Liver (tissue), 8 donors: ENCODE measurements at regions not wholly inside any gene's neighbourhood (a gene's known extent, or its start where the extent isn't known, plus 50 kb on each side); places are given as distances from the start of the nearest gene placed in this dataset.

Source experiments
- DNase-seq: peaks from one replicate; pipeline ENCODE4 v3.0.0-alpha.2; 2017; ENCODE audit warnings: low spot score
- H3K27ac ChIP-seq, 2 donors: one replicate each; pipeline ENCODE4 v1.7.0; 2013; ENCODE audit warnings: inconsistent platforms in 2 of 2, low read length in 2 of 2, control low read depth in 1 of 2, low read depth in 1 of 2, mild to moderate bottlenecking in 1 of 2
- H3K27me3 ChIP-seq, 4 donors: one replicate each; pipeline versions ENCODE4 v1.6.1 to v1.7.0; 2013; ENCODE audit warnings: low read length in 3 of 4, inconsistent platforms in 1 of 4, mild to moderate bottlenecking in 1 of 4, moderate library complexity in 1 of 4; ENCODE audit not compliant: control insufficient read depth in 4 of 4, insufficient read depth in 4 of 4
- H3K36me3 ChIP-seq, 4 donors: one replicate each; pipeline versions ENCODE4 v1.6.1 to v1.7.0; 2013; ENCODE audit warnings: low read length in 3 of 4, mild to moderate bottlenecking in 3 of 4, low read depth in 1 of 4, moderate library complexity in 1 of 4; ENCODE audit not compliant: control insufficient read depth in 4 of 4, insufficient read depth in 3 of 4
- H3K4me1 ChIP-seq, 4 donors: one replicate each; pipeline versions ENCODE4 v1.6.1 to v1.7.0; 2013; ENCODE audit warnings: low read length in 3 of 4, mild to moderate bottlenecking in 3 of 4, moderate library complexity in 1 of 4; ENCODE audit not compliant: control insufficient read depth in 4 of 4, insufficient read depth in 4 of 4
- H3K4me3 ChIP-seq, 3 donors: one replicate each; pipeline versions ENCODE4 v1.6.1 to v1.7.0; 2013; ENCODE audit warnings: low read length in 3 of 3, control low read depth in 1 of 3, low read depth in 1 of 3, mild to moderate bottlenecking in 1 of 3
- H3K9ac ChIP-seq, 2 donors: one replicate each; pipeline ENCODE4 v1.7.0; 2013; ENCODE audit warnings: low read length in 2 of 2, mild to moderate bottlenecking in 2 of 2, moderate library complexity in 2 of 2, control low read depth in 1 of 2, low read depth in 1 of 2
- H3K9me3 ChIP-seq, 4 donors: one replicate each; pipeline versions ENCODE4 v1.6.1 to v1.7.0; 2013; ENCODE audit warnings: low read length in 3 of 4; ENCODE audit not compliant: control insufficient read depth in 4 of 4
- ATF3 ChIP-seq: IDR thresholded peaks from 2 replicates; pipeline ENCODE4 v1.6.1; 2016; ENCODE audit warnings: antibody characterized with exemption
- CTCF ChIP-seq: fragments of 150-350 bp; IDR thresholded peaks from 2 replicates; pipeline ENCODE4 v1.5.1; 2017; ENCODE audit warnings: improper control_type of control experiment, low read depth, low read length; ENCODE audit not compliant: missing input control
- EGR1 ChIP-seq, 2 donors: IDR thresholded peaks; 2 replicates each; pipeline ENCODE4 v1.6.1; 2016 to 2018; ENCODE audit warnings: antibody characterized with exemption in 2 of 2, low read depth in 2 of 2
- FOXA1 ChIP-seq: IDR thresholded peaks from 2 replicates; pipeline ENCODE4 v1.6.1; 2016; ENCODE audit warnings: antibody characterized with exemption
- FOXA2 ChIP-seq: IDR thresholded peaks from 2 replicates; pipeline ENCODE4 v1.6.1; 2016; ENCODE audit warnings: antibody characterized with exemption
- GABPA ChIP-seq, 2 donors: IDR thresholded peaks in 1 of 2; conservative IDR thresholded peaks in 1 of 2; 2 replicates each; pipeline ENCODE4 v1.6.1; 2016; ENCODE audit warnings: antibody characterized with exemption in 2 of 2, mild to moderate bottlenecking in 1 of 2, moderate library complexity in 1 of 2
- HNF4A ChIP-seq, 2 donors: conservative IDR thresholded peaks; 2 replicates each; pipeline ENCODE4 v1.6.1; 2016; ENCODE audit warnings: antibody characterized with exemption in 2 of 2, mild to moderate bottlenecking in 2 of 2
- HNF4G ChIP-seq: IDR thresholded peaks from 2 replicates; pipeline ENCODE4 v1.6.1; 2016; ENCODE audit warnings: antibody characterized with exemption
- JUND ChIP-seq, 2 donors: IDR thresholded peaks; 2 replicates each; pipeline ENCODE4 v1.6.1; 2016; ENCODE audit warnings: antibody characterized with exemption in 2 of 2
- MAX ChIP-seq: IDR thresholded peaks from 2 replicates; pipeline ENCODE4 v1.6.1; 2016; ENCODE audit warnings: antibody characterized with exemption
- NR2F2 ChIP-seq: IDR thresholded peaks from 2 replicates; pipeline ENCODE4 v1.6.1; 2016; ENCODE audit warnings: antibody characterized with exemption
- RAD21 ChIP-seq, 2 donors: IDR thresholded peaks; 2 replicates each; pipeline ENCODE4 v1.6.1; 2016; ENCODE audit warnings: antibody characterized with exemption in 2 of 2, mild to moderate bottlenecking in 2 of 2
- REST ChIP-seq: IDR thresholded peaks from 2 replicates; pipeline ENCODE4 v1.6.1; 2016; ENCODE audit warnings: antibody characterized with exemption, mild to moderate bottlenecking
- RXRA ChIP-seq, 2 donors: IDR thresholded peaks; 2 replicates each; pipeline ENCODE4 v1.6.1; 2017 to 2018; ENCODE audit warnings: antibody characterized with exemption in 2 of 2, mild to moderate bottlenecking in 1 of 2
- SP1 ChIP-seq: IDR thresholded peaks from 2 replicates; pipeline ENCODE4 v1.6.1; 2018; ENCODE audit warnings: antibody characterized with exemption, mild to moderate bottlenecking
- TAF1 ChIP-seq: conservative IDR thresholded peaks from 2 replicates; pipeline ENCODE4 v1.6.1; 2016; ENCODE audit warnings: antibody characterized with exemption, mild to moderate bottlenecking
- YY1 ChIP-seq: IDR thresholded peaks from 2 replicates; pipeline ENCODE4 v1.6.1; 2016; ENCODE audit warnings: antibody characterized with exemption, mild to moderate bottlenecking
- ZBTB33 ChIP-seq: IDR thresholded peaks from 2 replicates; pipeline ENCODE4 v1.6.1; 2016; ENCODE audit warnings: antibody characterized with exemption
- WGBS: extraction: QIAGEN DNeasy Blood & Tissue Kit; methylation state at CpG from one replicate; pipeline ENCODE4 v1.1.7; 2013; 5-methylcytosine and 5-hydroxymethylcytosine counted together
- donor health status: healthy.
- donor health status: healthy.
- donor health status: healthy.
- donor health status: healthy.
- donor health status: healthy.

GRCh38 chr19:29299416-29300380, 86.7 kb upstream of the UQCRFS1 start:
- peaks cover 0 to 7% (median 0%) of the 10 kb centered on the region in 4 donors for H3K27me3 ChIP-seq
- H3K27ac ChIP-seq: no peak overlapping the region
- WGBS: 81% methylated on average over 15 of the region's 15 CpGs
- no peaks in the 10 kb centered on the region for H3K36me3 ChIP-seq
- no peak overlapping the region for H3K4me3 ChIP-seq
- no peak overlapping the region for H3K9ac ChIP-seq
- H3K4me1 ChIP-seq: no peaks in the 10 kb centered on the region
- TF ChIP-seq RAD21 (IDR thresholded peaks at IDR 0.05): no peak
- no peak for TF ChIP-seq FOXA2
- no peak for TF ChIP-seq FOXA1
- no peak for TF ChIP-seq TAF1
- no peak for TF ChIP-seq HNF4A (conservative IDR thresholded peaks at IDR 0.05)
- no peak for TF ChIP-seq ZBTB33
- no peak for TF ChIP-seq JUND (IDR thresholded peaks at IDR 0.05)
- no peak for TF ChIP-seq HNF4G
- no peak for TF ChIP-seq NR2F2
- TF ChIP-seq RXRA (IDR thresholded peaks at IDR 0.05): no peak
- no peak for TF ChIP-seq GABPA (IDR thresholded peaks at IDR 0.05 in 1 of 2, conservative IDR thresholded peaks at IDR 0.05 in 1 of 2)
- TF ChIP-seq CTCF: no peak
- TF ChIP-seq EGR1 (IDR thresholded peaks at IDR 0.05; ENCODE audit: low read depth in 2 of 2): no peak
- TF ChIP-seq MAX: no peak
- no peak for TF ChIP-seq YY1
- TF ChIP-seq REST: no peak
- TF ChIP-seq SP1: no peak
- no peak for TF ChIP-seq ATF3
- DNase-seq: no peak
- no peaks in the 10 kb centered on the region for H3K9me3 ChIP-seq
